ENCODE measurements at regions not wholly inside any gene's neighbourhood (a gene's known extent, or its start where the extent isn't known, plus 50 kb on each side); places are given as distances from the start of the nearest gene placed in this dataset.

DNA sequence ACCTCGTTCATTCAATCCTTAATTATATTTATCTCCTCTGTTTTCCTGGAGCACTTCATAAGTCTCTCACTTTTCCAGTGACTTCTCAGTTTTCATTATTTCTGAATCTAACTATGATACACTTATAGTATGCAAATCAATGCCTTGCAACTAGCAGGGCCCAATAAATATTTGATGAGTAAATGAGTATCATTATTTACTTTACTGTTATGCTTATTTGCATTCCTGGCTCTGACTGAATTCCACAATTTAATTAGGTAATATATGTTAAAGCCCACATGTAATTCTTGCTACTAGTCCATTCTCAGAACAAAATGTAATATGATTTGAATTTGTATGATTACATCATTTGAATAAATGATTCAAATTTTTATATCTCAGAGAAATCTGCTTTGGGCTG, 1595.1 kb upstream of the MIR17HG start:
- DNase-seq, result no peak

GRCh38 chr13:89755729-89756492, 1591.6 kb upstream of the MIR17HG start:
- no peak for DNase-seq

DNA sequence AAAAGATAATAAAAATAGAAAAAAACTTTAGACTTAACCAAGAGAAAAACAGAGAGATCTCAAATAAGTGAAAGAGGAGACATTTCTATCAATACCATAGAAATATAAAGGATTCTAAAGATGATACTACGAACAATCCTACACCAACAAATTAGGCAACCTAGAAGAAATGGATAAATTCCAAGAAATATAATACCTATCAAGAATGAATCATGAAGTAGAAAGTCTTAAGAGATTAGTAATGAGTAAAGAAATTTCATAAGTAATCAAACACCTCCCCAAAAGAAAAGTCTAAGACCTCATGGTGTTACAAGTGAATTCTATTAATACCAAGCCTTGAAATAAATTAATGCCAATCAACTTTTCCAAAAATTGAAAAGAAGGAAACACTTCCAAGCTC, 1584.5 kb upstream of the MIR17HG start:
- no peak for DNase-seq

- DNase-seq, result no peak
Measured at GRCh38 chr13:89783221-89783755, 1564.2 kb upstream of the MIR17HG start.

GRCh38 chr13:89784161-89784809, 1563.2 kb upstream of the MIR17HG start:
- DNase-seq, result no peak

DNA sequence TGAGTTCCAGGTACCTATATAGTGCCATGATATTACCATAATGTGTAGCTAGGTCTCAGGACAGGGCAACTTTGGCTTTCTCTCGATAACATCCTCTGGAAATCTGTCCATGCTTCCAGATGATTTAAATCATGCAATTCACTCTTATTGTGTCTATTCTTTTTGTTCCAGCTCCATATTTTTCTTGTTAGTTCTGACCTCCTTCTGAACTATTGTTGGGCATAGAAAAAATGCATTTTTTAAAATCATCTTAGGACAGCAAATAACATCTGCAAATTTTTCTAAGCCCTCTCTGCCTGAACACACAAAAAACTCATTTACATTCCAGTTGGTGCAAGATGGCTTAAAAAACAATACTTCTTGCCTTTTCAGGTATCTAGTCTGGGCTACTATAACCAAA, 1561.0 kb upstream of the MIR17HG start:
- no peak for DNase-seq

GRCh38 chr13:89790696-89791095, 1556.8 kb upstream of the MIR17HG start:
- DNase-seq, result no peak

DNA sequence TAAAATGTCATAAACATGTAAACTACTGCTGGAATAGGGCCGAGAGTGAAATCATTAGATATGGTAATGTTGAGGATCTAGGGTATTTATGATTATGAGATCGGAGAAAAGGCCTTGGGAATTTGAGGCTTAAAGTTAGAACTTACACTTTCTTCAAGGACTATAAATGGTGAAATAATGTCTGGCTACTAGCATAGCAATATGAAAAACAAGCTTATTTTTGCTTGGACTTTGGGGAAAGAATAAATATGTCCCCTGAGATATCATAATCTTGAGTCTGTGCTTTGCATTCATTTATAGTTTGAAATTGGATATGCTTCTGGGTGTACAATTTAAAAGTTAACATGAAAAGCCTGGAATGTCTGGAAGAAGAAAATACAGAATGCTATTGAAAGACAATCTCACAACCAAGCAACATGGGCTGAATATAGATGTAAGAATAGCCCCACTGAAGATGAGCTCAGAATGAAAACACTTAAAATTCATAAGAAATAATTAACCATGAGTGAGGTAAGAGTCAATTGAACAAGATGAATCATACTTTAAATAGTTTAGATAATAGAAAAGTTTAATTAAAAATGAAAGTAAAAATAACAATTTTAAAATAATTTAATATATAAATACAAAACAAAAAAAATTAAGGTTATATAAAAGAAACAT, 1555.4 kb upstream of the MIR17HG start:
- no peak for DNase-seq

DNA sequence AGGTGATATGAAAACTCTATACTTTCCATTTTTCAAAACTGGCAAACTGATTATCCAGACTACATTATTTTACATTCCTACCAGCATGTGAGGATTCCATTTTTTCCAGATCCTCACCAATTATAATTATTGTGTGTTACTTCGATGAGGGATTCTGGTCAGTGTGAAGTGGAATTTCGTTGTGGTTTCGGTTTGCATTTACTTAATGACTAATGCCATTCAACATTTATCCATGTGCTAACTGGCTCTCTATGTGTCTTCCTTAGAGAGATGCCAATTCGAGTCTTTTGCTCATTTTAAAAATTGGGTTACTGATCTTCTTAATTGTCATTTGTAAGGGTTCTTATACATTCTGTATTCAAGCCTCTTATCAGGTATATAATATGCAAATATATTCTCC, 1551.3 kb upstream of the MIR17HG start:
- DNase-seq, result no peak

GRCh38 chr13:89803839-89804238, 1543.6 kb upstream of the MIR17HG start:
- DNase-seq, result no peak

DNA sequence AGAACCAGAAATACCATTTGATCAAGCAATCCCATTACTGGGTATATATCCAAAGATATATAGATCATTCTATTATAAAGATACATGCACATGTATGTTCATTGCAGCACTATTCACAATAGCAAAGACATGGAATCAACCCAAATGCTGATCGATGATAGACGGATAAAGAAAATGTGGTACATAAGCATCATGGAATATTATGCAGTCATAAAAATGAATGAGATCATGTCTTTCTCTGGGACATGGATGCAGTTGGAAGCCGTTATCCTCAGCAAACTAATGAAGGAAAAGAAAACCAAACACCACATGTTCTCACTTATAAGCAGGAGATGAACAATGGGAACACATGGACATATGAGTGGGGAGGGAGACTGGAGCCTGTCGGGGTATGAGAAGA, 1540.9 kb upstream of the MIR17HG start:
- no peak for DNase-seq

GRCh38 chr13:89812856-89813255, 1534.6 kb upstream of the MIR17HG start:
- DNase-seq, result no peak

DNA sequence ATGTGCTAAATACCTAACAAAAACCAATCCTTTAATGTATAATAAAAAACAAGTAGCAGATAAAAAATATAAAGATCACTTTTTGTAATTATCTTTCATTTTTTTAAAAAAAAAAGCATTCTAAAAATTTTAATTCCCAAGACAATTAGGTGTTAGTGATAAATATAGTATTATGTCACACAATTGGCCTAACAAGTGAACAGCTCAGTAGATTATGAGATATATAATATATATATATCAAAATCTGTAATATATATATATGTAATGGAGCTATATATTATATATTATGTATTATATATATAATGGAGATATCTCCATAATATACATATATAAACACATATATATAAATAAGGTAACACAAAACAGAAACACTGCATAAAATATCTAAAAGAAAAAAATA, 1531.1 kb upstream of the MIR17HG start:
- DNase-seq, result no peak

- DNase-seq, result no peak
Measured at GRCh38 chr13:89822467-89822866, 1525.0 kb upstream of the MIR17HG start.

- no peak for DNase-seq
Measured at GRCh38 chr13:89827552-89827951, 1519.9 kb upstream of the MIR17HG start.

DNA sequence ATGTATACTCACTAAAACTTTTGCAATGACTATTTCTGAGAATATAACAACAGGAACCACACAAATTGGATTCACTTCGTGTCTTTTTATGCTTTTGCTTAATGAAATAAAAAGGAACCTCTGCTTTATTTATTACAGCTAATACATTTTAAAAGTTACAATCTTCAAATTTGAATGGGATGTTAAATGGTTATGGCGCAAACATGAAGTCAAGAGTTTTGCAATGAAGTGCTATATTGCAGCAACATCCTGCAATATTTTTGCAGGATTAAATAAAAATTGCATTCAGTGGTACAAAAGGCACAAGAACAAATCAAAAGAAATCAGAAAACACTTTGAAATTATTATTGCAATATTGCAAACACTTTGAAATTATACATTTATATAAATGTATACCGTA, 1519.0 kb upstream of the MIR17HG start:
- DNase-seq, result no peak

DNA sequence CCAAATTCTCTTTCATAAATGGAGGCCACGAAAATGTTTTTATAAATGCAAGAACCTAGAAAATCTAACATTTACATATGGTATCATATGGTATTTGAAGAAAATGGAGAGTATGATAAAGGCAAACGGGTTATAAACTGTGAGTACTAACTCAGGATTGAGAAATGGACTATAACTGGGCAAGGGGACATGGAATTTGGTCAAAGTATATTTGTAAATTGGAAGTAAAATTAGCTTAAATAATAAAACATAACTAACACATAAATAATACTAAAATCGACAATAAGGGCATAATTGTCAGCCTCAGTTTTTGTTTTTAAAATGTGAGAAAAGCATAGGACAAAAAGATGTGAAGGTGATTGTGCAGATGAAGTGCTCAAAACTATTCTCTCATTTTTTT, 1516.3 kb upstream of the MIR17HG start:
- DNase-seq, result no peak

- DNase-seq, result no peak
Measured at GRCh38 chr13:89832827-89833226, 1514.7 kb upstream of the MIR17HG start.

GRCh38 chr13:89843621-89844020, 1503.9 kb upstream of the MIR17HG start:
- no peak for DNase-seq

DNA sequence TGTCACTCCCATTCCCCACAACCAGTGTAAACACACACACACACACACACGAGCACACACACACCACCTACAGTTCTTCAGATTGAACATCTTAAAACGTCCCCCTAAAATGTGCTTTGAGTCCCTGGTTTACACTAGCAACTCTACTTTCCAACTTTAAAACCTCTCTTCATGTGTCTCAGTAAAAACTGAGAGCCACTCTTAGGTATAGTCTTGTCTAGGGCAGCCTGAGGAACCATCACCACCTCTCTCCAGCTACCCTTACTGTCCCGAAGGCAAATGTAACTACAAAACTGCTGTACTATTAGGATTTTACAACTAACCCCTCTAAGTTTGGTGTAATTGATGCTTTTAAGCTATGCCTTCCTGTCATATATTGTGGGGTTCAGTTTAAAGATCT, 1501.6 kb upstream of the MIR17HG start:
- DNase-seq, result no peak

GRCh38 chr13:89846926-89847585, 1500.4 kb upstream of the MIR17HG start:
- DNase-seq, result no peak

DNA sequence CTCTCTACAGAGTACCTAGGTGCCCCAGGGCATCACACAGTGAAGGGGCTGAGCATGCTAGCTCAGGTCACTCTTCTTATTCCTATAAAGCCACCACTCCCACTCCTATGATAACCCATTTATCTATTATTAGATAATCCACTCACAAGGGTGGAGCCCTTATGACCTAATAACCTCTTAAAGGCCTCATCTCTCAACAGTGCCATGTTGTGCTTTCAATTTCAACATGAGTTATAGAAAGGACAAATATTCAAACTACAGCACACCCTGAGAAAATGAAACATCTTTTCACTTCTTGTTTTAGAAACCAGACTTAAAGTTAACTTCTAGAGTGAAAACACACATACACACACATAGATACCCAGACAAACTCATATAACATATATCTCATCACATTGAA, 1494.9 kb upstream of the MIR17HG start:
- no peak for DNase-seq

DNA sequence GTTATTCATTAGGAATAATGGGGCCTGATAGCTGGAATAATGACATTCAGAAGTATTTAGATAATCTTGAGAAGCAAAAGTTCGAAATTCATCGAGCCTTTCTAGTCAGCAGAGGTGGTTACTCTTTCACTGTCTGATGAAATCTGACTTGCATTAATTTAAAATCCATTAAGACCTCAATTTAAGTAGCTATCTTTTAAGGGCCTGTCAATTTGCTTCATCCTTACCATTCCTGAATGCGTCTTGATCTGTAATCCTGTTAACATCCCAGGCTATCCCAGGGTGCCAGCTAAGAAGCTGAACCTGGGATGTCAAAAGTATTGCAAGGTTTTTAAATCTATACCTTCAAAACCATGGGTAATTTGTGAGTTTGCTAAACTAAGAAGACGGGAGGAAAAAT, 1491.0 kb upstream of the MIR17HG start:
- no peak for DNase-seq

All from CD4-positive, alpha-beta T cell treated with Interleukin-10 for 1 hour (primary cell).